CD14-positive monocyte (primary cell): ENCODE measurements at regions not wholly inside any gene's neighbourhood (a gene's known extent, or its start where the extent isn't known, plus 50 kb on each side); places are given as distances from the start of the nearest gene placed in this dataset.

ENCODE experiments used
- DNase-seq, 3 donors: peaks; one replicate each; pipeline ENCODE4 v3.0.0-alpha.2; 2011 to 2022
- H2AFZ ChIP-seq: 2 replicates; pipeline ENCODE4 v1.6.0; 2012; ENCODE audit warnings: mild to moderate bottlenecking, low read depth, low read length, inconsistent platforms; ENCODE audit not compliant: insufficient read depth, poor library complexity, severe bottlenecking
- H3K27ac ChIP-seq, 2 donors: 1 replicate in 1 of 2; 2 replicates in 1 of 2; pipeline ENCODE4 v1.5.1; 2012 to 2013; ENCODE audit warnings: low read length in 2 of 2, control low read depth in 1 of 2, inconsistent platforms in 1 of 2, low read depth in 1 of 2, mild to moderate bottlenecking in 1 of 2
- H3K27me3 ChIP-seq, 2 donors: one replicate each; pipeline versions ENCODE4 v1.6.0 to v1.6.1; 2011 to 2013; ENCODE audit warnings: low read length in 2 of 2; ENCODE audit not compliant: control insufficient read depth in 2 of 2, insufficient read depth in 2 of 2
- H3K36me3 ChIP-seq, 2 donors: replicated peaks in 1 of 2; 1 replicate in 1 of 2; 2 replicates in 1 of 2; pipeline versions ENCODE4 v1.5.1 to v1.6.1; 2012 to 2013; ENCODE audit warnings: low read length in 2 of 2, control low read depth in 1 of 2, inconsistent platforms in 1 of 2, mild to moderate bottlenecking in 1 of 2; ENCODE audit not compliant: insufficient read depth in 2 of 2, control insufficient read depth in 1 of 2
- H3K4me1 ChIP-seq, 2 donors: 1 replicate in 1 of 2; 2 replicates in 1 of 2; pipeline versions ENCODE4 v1.5.1 to v1.6.1; 2012 to 2013; ENCODE audit warnings: low read length in 2 of 2, control low read depth in 1 of 2, inconsistent platforms in 1 of 2, mild to moderate bottlenecking in 1 of 2, moderate library complexity in 1 of 2; ENCODE audit not compliant: insufficient read depth in 2 of 2, control insufficient read depth in 1 of 2
- H3K4me2 ChIP-seq: replicated peaks from 2 replicates; pipeline ENCODE3; 2012; ENCODE audit warnings: low read length, moderate library complexity, mild to moderate bottlenecking; ENCODE audit not compliant: poor library complexity, severe bottlenecking; ENCODE audit errors: extremely low read depth
- H3K4me3 ChIP-seq, 3 experiments: fragments of 200-600 bp in 1 of 3; sonication (generic) in 1 of 3; replicated peaks in 1 of 3; 1 replicate in 2 of 3; 2 replicates in 1 of 3; pipeline ENCODE4 v1.5.1; 2011 to 2013; ENCODE audit warnings: low read length in 3 of 3, mild to moderate bottlenecking in 3 of 3, control low read depth in 2 of 3, low read depth in 2 of 3, inconsistent platforms in 1 of 3, moderate library complexity in 1 of 3
- H3K79me2 ChIP-seq: 2 replicates; pipeline ENCODE4 v1.6.0; 2012; ENCODE audit warnings: mild to moderate bottlenecking, control low read depth, inconsistent platforms, low read length, moderate library complexity; ENCODE audit not compliant: insufficient read depth
- H3K9ac ChIP-seq: 2 replicates; pipeline ENCODE4 v1.6.0; 2017; ENCODE audit warnings: low read length, mild to moderate bottlenecking; ENCODE audit not compliant: insufficient read depth, poor library complexity, severe bottlenecking
- H3K9me3 ChIP-seq, 2 donors: replicated peaks in 1 of 2; 1 replicate in 1 of 2; 2 replicates in 1 of 2; pipeline versions ENCODE4 v1.5.1 to v1.6.1; 2012 to 2013; ENCODE audit warnings: low read length in 2 of 2, control low read depth in 1 of 2; ENCODE audit not compliant: control insufficient read depth in 1 of 2, insufficient read depth in 1 of 2
- H4K20me1 ChIP-seq: 2 replicates; pipeline ENCODE4 v1.6.0; 2012; ENCODE audit warnings: mild to moderate bottlenecking, low read length, control low read depth, moderate library complexity; ENCODE audit not compliant: insufficient read depth
- H3K27ac Mint-ChIP-seq, 7 donors: one replicate each; pipeline ENCODE4 v1.8.0; 2020; ENCODE audit warnings: mild to moderate bottlenecking in 7 of 7, mixed read lengths in 7 of 7, moderate library complexity in 6 of 7, inconsistent platforms in 2 of 7
- H3K27me3 Mint-ChIP-seq, 3 donors: one replicate each; pipeline ENCODE4 v1.8.0; 2021 to 2022; ENCODE audit warnings: low read depth in 3 of 3, mild to moderate bottlenecking in 3 of 3, mixed read lengths in 3 of 3, moderate library complexity in 3 of 3, inconsistent platforms in 1 of 3
- H3K36me3 Mint-ChIP-seq, 2 donors: one replicate each; pipeline ENCODE4 v1.8.0; 2020; ENCODE audit warnings: mixed read lengths in 2 of 2, inconsistent platforms in 1 of 2, mild to moderate bottlenecking in 1 of 2
- H3K4me1 Mint-ChIP-seq: one replicate; pipeline ENCODE4 v1.8.0; 2020; ENCODE audit warnings: mild to moderate bottlenecking, mixed read lengths
- H3K4me3 Mint-ChIP-seq, 2 donors: one replicate each; pipeline ENCODE4 v1.8.0; 2020; ENCODE audit warnings: mild to moderate bottlenecking in 2 of 2, mixed read lengths in 2 of 2, moderate library complexity in 1 of 2
- H3K9me3 Mint-ChIP-seq, 7 donors: one replicate each; pipeline ENCODE4 v1.8.0; 2020 to 2022; ENCODE audit warnings: mixed read lengths in 7 of 7, mild to moderate bottlenecking in 6 of 7, moderate library complexity in 6 of 7, inconsistent platforms in 2 of 7
- CTCF ChIP-seq: fragments of 200-600 bp; IDR thresholded peaks from one replicate; pipeline ENCODE4 v1.8.0; 2022; ENCODE audit warnings: antibody characterized with exemption, mild to moderate bottlenecking
- WGBS: methylation state at CpG from one replicate; pipeline ENCODE4 v1.1.5; 2013; ENCODE audit warnings: missing lambda C conversion rate; ENCODE audit not compliant: insufficient coverage; 5-methylcytosine and 5-hydroxymethylcytosine counted together
- intact Hi-C, 2 donors: fragments of 100-400 bp; cut with micrococcal nuclease; formaldehyde crosslinking; loops; one replicate each; pipeline versions ENCODE4 v1.15.0 to v1.15.1; 2023

- intact Hi-C loops = no loop called here
- no peak overlapping the region for H3K4me3 ChIP-seq
- peaks cover 1 to 3% (median 3%) of the 10 kb centered on the region in 3 donors for H3K27me3 Mint-ChIP-seq
- H3K4me3 Mint-ChIP-seq = no peak overlapping the region
- no peak for DNase-seq
- no peak overlapping the region for H3K27ac Mint-ChIP-seq
- H3K9me3 Mint-ChIP-seq = peaks cover 0 to 3% (median 2%) of the 10 kb centered on the region in 7 donors
- TF ChIP-seq CTCF = no peak
- H3K36me3 Mint-ChIP-seq = no peaks in the 10 kb centered on the region
- H3K36me3 ChIP-seq = no peaks in the 10 kb centered on the region
- H3K79me2 ChIP-seq = no peaks in the 10 kb centered on the region
- H3K9me3 ChIP-seq = no peaks in the 10 kb centered on the region
- H2AFZ ChIP-seq = no peak overlapping the region
- peaks cover 2% of the 10 kb centered on the region for H3K4me1 Mint-ChIP-seq
- H3K4me1 ChIP-seq = no peaks in the 10 kb centered on the region
- H3K4me2 ChIP-seq = no peak overlapping the region
- no peaks in the 10 kb centered on the region for H3K27me3 ChIP-seq
- no peak overlapping the region for H3K9ac ChIP-seq
- no peak overlapping the region for H3K27ac ChIP-seq
- WGBS = 100% methylated on average over 2 of the region's 5 CpGs
- no peaks in the 10 kb centered on the region for H4K20me1 ChIP-seq
Measured at GRCh38 chr10:8359467-8359866, 305.0 kb downstream of the GATA3 start.

DNA sequence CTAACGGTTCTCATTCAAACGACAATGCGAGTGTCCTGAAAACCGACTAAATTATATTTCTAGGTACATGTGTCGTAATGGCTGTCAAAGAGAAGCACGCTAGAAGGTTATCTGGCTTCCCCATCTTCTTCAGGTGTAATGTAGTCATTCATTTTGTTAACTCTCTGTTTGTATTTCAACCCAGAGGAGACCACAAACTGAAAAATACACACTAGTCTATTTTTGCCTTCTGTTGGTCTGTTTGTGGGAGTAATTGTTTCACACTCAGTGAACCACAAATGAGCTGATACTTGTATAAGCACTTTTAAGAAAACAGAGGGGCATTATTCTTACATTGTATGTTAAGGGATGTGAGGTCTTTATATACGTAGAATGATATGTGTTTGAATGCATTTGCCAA lies 305.9 kb downstream of the GATA3 start:
- H3K4me3 ChIP-seq = no peak overlapping the region
- H2AFZ ChIP-seq = no peak overlapping the region
- Mint-ChIP-seq H3K4me3 (no peak overlapping the region), H3K9me3 (peaks cover 0 to 3% (median 2%) of the 10 kb centered on the region in 7 donors), H3K27me3 (peaks cover 1 to 3% (median 3%) of the 10 kb centered on the region in 3 donors), H3K36me3 (no peaks in the 10 kb centered on the region), H3K27ac (no peak overlapping the region), H3K4me1 (peaks cover 2% of the 10 kb centered on the region)
- intact Hi-C loops = no loop called here
- no peak for DNase-seq
- H3K9ac ChIP-seq = no peak overlapping the region
- H3K27me3 ChIP-seq = no peaks in the 10 kb centered on the region
- H3K36me3 ChIP-seq = no peaks in the 10 kb centered on the region
- H3K9me3 ChIP-seq = no peaks in the 10 kb centered on the region
- H3K4me2 ChIP-seq = no peak overlapping the region
- TF ChIP-seq CTCF = no peak
- no CpG with 5 or more reads among the region's 7 CpGs for WGBS
- no peak overlapping the region for H3K27ac ChIP-seq
- no peaks in the 10 kb centered on the region for H4K20me1 ChIP-seq
- no peaks in the 10 kb centered on the region for H3K79me2 ChIP-seq
- no peaks in the 10 kb centered on the region for H3K4me1 ChIP-seq
